Renal cortex interstitium (tissue), 11 donors: ENCODE measurements at regions not wholly inside any gene's neighbourhood (a gene's known extent, or its start where the extent isn't known, plus 50 kb on each side); places are given as distances from the start of the nearest gene placed in this dataset.
"Not testable (repeated sequence)": the region's sequence is repeated elsewhere in the genome, so short reads cannot be mapped to it uniquely, and the experiment has no call there.

Experiments used
- DNase-seq, 11 donors: peaks; one replicate each; pipeline ENCODE4 v3.0.0-alpha.2; 2013; ENCODE audit warnings: low read depth in 9 of 11, low spot score in 4 of 11; ENCODE audit errors: extremely low read depth in 1 of 11

- no peak for DNase-seq
These were observed 724.5 kb upstream of the RAG2 start for GRCh38 chr11:37322333-37323194.

DNA sequence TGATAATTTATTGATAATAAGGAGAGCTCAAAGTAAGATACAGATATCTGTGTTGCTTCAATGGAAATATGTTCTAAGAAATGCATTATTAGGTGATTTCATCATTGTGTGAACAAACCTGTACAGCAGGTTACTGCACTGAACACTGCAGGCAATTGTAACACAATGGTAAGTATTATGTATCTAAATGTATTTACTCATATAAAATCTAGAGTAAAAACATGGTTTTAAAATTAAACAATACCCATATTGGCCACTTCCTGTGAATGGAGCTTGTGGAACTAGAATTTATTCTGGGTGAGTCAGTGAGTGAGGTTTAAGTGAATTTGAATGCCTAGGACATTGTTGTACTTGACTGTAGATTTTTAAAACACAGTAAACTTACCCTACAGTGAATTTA lies 722.9 kb upstream of the RAG2 start:
- peak in 2 of 11 donors; percentile 3 to 5 for DNase-seq

DNA sequence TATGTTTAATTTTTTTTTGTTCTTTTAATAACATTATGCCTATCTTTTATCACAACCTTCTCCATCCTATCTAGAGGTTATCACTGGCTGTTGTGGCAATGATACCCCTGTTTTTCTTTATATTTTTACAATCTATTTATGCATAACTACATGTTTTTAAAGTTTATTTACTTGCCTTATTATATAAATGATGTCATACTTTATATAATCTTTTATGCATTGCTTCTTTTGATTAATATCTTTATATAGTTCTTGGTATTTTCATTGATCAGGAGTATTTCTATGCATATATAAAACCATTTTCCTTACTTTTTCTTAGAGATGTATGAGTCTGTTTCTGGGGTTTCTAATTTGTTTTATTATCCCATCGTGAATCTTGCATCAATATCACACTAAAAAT lies 719.8 kb upstream of the RAG2 start:
- no peak for DNase-seq

- no peak for DNase-seq
These were observed 715.2 kb upstream of the RAG2 start for GRCh38 chr11:37313266-37313665.

DNA sequence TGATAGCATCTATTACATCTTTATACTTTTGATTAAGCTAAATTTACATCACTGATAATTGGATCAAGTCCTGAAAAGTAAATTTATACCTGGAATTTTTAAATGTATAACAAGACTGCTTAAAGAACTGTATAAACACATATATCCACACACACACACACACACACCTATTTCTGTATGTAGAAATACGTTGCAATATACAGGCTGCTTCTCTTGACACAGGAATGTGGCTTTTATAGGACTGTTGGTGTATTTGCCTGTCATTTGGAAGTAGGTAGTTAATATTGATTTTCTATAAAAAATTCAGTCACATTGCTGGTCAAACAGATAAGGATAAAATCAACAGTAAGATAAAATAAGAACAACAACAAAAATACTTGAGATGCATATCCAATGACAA lies 708.5 kb upstream of the RAG2 start:
- no peak for DNase-seq

GRCh38 chr11:37301405-37301804 lies 703.4 kb upstream of the RAG2 start:
- DNase-seq, result not testable (repeated sequence)

- no peak for DNase-seq
These were observed 700.1 kb upstream of the RAG2 start for GRCh38 chr11:37298173-37298572.

DNA sequence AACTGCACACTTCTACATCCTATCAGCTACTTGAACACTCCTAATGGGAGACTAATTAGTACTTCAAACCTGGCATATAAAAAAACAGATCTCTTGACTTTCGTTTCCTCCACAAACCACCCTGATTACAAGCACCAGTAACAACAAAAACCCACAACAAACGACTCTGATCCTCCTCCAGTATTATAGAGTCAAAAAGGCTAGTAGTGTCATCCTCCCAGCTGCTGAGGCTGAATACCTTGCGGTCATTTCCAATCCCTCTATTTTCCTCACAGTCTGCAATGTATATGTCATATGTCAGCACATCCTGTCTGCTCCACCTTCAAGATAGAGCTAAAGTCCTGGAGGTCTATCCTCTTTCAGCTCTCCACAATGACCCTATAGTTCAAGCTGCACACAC lies 688.9 kb upstream of the RAG2 start:
- no peak for DNase-seq

GRCh38 chr11:37282367-37282766 lies 684.3 kb upstream of the RAG2 start:
- no peak for DNase-seq

- no peak for DNase-seq
These were observed 682.2 kb upstream of the RAG2 start for GRCh38 chr11:37280200-37280599.

DNA sequence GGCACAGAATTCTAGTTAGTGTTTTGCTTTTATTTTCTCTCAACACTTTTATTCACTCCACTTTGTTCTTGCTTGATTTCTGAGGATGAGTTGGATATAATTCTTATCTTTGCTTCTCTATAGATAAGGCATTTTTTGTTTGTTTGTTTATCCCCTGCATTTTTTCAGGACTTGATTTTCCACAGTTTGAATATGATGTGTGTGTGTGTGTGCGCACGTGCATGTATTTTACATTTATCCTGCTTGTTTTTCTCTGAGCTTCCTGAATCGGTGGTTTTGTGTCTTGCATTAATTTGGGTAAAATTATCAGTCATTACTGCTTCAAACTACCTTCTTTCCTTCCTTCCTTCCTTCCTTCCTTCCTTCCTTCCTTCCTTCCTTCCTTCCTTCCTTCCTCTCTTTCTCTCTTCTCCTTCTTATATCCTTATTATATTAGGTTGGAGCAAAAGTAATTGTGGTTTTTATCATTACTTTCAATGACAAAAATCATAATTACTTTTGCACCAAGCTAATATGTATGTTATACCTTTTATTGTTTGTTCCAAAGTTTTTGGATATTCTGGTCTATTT lies 679.9 kb upstream of the RAG2 start:
- no peak for DNase-seq

GRCh38 chr11:37264783-37265182 lies 666.7 kb upstream of the RAG2 start:
- DNase-seq, result no peak

DNA sequence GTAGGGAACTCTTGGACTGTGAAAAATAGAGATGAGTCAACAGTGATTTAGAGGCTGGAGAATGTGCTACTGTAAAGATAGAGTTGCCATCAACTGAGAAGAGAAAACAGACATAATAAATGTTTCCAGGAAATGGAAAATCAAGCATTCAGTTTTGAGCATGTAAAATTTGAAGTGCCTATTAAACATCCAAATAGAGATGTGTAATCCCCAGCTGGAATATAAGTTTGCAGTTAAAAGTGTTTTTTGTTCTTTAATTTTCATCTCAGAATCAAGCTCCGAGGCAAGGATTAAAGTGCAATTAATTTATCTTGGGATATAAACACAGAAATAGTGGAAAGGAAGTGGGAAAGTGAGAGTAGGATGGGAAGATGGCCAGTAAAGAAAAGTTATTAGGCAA lies 666.0 kb upstream of the RAG2 start:
- DNase-seq, result no peak

DNA sequence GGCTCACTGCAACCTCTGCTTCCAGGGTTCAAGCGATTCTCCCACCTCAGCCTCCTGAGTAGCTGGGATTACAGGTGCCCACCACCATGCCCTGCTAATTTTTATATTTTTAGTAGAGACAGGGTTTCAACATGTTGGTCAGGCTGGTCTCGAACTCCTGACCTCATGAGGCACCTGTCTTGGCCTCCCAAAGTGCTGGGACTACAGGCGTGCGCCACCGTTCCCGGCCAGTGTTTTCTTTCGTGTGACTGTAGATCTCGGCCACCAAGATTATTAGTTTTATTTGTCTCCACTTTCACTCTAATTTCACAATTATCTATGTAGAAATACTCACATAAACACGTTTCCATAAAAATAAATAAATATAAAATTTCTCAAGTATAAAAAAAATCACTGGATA lies 665.4 kb upstream of the RAG2 start:
- not testable (repeated sequence) for DNase-seq

DNA sequence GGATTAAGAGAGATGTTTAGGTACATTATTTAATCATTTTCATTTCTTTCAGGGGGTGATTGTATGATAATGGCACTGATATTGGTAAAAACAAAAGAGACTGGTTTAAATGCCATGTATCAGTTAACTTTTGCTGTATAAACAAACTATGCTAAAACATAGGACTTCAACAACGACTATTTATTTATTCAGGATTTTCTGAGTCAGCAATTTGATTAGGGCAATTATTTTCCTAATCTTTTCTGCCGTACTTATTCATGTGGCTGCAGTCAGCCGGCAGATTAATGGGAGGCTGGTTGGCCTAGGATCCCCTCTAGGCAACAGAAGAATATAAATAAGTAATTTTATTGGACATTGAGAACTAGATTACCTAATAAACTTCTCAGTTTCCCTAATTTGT lies 661.7 kb upstream of the RAG2 start:
- DNase-seq, result no peak

- no peak for DNase-seq
These were observed 650.1 kb upstream of the RAG2 start for GRCh38 chr11:37248145-37248544.

DNA sequence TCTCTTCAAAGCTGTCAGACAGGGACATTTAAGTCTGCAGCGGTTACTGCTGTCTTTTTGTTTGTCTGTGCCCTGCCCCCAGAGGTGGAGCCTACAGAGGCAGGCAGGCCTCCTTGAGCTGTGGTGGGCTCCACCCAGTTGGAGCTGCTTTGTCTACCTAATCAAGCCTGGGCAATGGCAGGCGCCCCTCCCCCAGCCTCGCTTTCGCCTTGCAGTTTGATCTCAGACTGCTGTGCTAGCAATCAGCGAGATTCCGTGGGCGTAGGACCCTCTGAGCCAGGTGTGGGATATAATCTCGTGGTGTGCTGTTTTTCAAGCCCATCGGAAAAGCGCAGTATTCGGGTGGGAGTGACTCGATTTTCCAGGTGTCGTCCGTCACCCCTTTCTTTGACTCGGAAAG lies 648.1 kb upstream of the RAG2 start:
- not testable (repeated sequence) for DNase-seq

- no peak for DNase-seq
These were observed 632.8 kb upstream of the RAG2 start for GRCh38 chr11:37230865-37231264.

DNA sequence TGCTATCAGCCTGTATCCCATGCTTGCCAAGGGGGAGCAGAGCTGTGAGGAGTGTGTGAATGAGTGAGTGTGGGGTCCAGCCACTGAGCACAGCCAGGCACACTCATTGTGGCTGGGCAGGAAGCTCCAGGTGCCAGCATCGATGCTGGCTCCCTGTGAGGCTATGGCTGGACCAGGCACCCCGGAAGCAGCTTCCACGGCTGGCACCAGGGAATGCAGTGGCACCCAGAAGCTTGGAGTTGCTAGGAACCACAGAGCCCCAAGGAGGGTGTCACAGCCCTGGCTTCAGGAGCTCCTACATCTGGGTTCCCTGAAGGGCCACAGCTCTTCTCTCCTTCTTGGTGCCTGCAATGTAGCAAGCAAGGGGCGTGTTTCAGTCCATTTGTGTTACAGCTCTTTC lies 625.9 kb upstream of the RAG2 start:
- no peak for DNase-seq

- no peak for DNase-seq
These were observed 605.0 kb upstream of the RAG2 start for GRCh38 chr11:37203006-37203405.

GRCh38 chr11:37199082-37199481 lies 601.0 kb upstream of the RAG2 start:
- no peak for DNase-seq
